GM19193 (cell line): ENCODE measurements at regions not wholly inside any gene's neighbourhood (a gene's known extent, or its start where the extent isn't known, plus 50 kb on each side); places are given as distances from the start of the nearest gene placed in this dataset.

Experiments used
- POLR2A ChIP-seq: IDR thresholded peaks from 4 replicates; pipeline ENCODE4 v1.6.1; 2011; ENCODE audit not compliant: insufficient read depth, insufficient read length; ENCODE audit errors: extremely low read depth

- TF ChIP-seq POLR2A: no peak
Measured at GRCh38 chr6:11367638-11368199, 135.3 kb upstream of the NEDD9 start.

DNA sequence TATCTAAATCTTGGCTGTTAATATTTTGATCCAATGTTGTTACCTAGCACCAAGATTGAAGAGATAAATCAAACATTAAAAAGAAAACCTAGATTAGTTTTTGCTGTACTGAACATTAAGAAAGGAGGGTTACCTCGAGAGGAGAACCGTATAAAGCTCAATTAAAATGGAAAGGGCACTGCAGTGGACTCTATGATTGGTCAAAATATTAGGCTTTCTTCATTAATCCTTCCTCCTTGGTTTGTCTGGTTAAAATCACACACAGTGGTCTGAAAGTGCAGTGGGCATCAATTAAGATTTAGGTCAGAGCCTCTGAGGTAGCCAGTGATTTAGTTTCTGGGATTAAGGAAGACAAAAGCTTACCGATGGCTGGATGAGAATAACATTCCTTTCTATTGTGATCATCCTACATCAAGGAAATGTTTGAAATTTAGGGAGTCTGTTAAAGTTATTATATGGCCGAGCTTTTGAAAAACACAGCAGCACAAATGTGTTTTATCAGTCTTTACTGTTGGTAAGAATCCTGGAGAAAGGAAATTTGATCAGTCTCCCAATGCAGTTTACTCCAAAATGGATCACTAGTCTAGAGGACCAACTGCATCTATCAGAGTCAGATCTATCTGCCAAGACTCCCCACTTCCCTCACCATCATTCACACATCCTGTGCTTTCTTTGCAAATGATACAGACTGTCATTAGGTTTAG is 134.6 kb upstream of the NEDD9 start:
- TF ChIP-seq POLR2A: no peak

GRCh38 chr6:11366183-11366933 is 133.9 kb upstream of the NEDD9 start:
- peak; percentile 18 for TF ChIP-seq POLR2A

GRCh38 chr6:11364971-11365397 is 132.5 kb upstream of the NEDD9 start:
- TF ChIP-seq POLR2A: no peak

- no peak for TF ChIP-seq POLR2A
Measured at GRCh38 chr6:11363881-11364576, 131.6 kb upstream of the NEDD9 start.

DNA sequence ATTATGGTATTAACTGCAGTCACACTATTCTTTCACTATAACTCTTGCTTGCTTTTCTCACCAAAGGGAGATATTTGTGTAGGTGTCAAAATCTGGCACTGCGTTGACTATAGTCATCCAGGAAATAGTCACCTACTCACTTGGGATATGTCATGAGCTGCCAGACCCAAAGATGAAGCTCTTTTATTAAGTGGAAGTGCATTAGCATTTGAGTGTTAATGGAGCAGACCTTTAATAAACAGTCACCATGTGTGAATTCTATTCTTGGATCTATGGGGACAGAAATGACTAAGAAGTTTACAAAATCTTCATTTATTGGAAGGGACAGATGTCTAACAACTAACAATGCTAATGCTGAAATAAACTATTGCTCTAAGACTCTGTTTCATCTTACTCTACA is 130.1 kb upstream of the NEDD9 start:
- TF ChIP-seq POLR2A: no peak

DNA sequence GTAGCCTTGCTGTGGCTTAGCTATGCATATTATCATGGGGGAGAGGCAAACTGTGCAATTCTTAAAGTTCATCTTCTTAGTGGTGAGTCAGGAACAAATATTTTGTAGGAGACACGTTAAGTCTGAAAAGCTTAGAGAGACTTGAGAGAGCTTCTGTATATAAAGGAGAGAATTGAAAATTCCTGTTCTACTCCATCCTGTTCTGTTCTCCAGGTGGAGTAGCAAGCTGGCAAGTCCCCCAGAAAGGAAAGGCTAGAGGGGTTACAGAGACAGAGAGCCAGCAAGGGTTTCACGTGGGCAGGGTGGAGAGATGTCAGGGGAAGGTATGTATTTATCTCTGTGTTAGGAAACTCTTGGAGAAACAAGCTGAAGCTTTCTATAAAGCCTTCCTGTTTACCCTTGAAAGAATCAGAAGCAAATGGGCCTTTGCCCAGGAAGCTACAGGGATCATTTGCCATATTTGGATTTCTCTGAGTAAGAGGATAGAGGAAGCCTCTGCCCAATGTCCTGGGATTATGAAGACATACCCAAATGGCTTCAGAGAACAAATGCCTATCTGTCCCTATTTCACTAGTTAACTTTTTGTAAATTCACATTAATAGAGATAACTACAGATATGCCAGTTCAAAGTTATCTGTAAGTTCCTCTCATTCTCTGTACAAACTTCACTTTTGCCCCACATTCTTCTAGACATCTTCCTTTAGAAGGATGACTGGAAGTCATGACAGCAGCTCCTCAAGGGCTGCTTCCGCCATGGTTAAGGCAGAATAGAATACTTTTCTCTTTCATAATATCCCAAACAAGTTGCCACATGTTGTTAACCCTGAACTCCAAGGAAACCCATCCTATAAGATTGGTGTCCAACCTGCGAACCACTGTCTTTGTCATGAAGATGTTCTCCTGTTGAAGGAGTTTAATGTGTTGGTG is 126.7 kb upstream of the NEDD9 start:
- no peak for TF ChIP-seq POLR2A

GRCh38 chr6:11357285-11357684 is 124.8 kb upstream of the NEDD9 start:
- no peak for TF ChIP-seq POLR2A

DNA sequence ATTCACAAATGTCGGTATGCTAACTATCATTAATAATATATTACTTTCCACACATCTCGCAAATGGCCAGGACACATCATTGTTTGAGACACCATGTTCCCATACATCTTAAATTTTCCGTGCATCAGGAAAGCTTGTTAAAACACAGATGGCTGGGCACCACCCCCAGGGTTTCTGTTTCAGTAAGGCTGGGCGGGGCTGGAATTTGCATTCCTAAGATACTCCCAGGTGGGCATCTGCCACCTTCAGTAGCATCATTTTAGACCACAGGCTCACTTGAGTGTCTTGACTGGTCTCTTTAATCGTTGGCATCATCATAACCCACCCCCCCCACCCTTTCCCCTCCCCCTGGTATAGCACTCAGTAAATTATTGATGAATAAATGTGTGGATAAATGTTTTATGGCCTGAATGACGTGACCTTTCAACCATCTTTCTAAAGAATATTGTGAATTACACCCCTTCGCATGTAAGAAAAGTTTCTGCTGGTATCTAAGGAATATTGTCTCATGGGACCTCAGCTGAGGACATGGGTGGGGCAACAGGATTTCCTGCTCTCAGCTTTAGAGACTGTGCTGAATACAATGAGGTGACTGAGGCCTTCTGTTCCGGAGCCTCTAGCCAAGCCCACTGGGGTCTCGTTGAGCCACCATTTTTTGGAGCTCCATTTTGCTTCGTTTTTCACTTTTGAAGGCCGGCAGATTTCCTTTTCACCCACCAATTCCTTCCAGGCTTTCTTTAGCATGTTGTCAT is 124.1 kb upstream of the NEDD9 start:
- TF ChIP-seq POLR2A: no peak

- TF ChIP-seq POLR2A: peak; percentile 9
Measured at GRCh38 chr6:11353921-11354389, 121.5 kb upstream of the NEDD9 start.

DNA sequence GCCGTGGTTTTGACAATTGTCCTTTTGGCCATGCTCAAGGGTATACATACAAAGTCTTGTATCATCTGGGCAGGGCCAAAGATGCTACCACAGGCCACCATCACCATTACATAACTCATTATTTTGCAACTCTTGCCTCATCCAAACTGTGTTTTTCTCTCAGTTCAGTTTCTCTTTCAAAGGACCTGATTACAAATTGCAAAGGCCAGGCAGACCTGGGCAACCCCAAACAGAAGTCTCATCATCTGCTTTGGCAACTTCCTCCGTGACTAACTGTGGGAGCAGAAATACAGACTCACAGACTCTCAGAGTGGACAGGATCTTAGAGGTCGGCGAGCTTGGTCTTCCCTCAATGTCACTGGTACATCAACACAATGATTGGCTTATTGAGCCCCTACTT is 117.8 kb upstream of the NEDD9 start:
- TF ChIP-seq POLR2A: no peak

DNA sequence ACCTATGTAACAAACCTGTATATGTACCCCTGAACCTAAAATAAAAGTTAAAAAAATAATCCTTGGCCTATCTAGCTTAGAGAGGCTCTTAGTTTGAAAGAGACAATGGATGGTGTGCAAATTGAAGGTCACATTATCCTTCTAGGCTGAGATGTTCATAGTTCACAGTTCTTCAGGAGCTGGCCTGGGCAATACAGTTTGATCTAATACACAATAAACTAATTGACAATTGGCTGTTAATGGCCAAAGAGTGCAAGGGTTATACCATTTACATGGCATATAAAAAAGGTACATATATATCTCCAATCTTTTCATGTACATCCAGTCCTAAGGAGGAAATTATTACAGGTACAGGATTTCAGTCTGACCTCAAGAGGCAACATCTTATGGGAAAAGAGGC is 117.4 kb upstream of the NEDD9 start:
- TF ChIP-seq POLR2A: no peak

- no peak for TF ChIP-seq POLR2A
Measured at GRCh38 chr6:11346516-11346915, 114.0 kb upstream of the NEDD9 start.
